DOHH2 (cell line): ENCODE measurements at regions not wholly inside any gene's neighbourhood (a gene's known extent, or its start where the extent isn't known, plus 50 kb on each side); places are given as distances from the start of the nearest gene placed in this dataset.

ENCODE experiments used
- CTCF ChIP-seq: fragments of 200-600 bp; sonication (generic); IDR thresholded peaks from one replicate; pipeline ENCODE4 v1.5.1; 2014; ENCODE audit warnings: antibody characterized with exemption, mild to moderate bottlenecking, low read depth, low read length; ENCODE audit not compliant: poor library complexity, severe bottlenecking
- EZH2phosphoT487 ChIP-seq: fragments of 200-600 bp; sonication (generic); IDR thresholded peaks from 2 replicates; pipeline ENCODE4 v1.6.1; 2017; ENCODE audit warnings: borderline replicate concordance, mild to moderate bottlenecking, antibody characterized with exemption, low read length, moderate library complexity, mixed read lengths

- TF ChIP-seq CTCF, result no peak
- no peak for TF ChIP-seq EZH2phosphoT487
Observed at GRCh38 chr12:11539156-11539555, 110.3 kb upstream of the ETV6 start.
